GM12875 (cell line): ENCODE measurements at regions not wholly inside any gene's neighbourhood (a gene's known extent, or its start where the extent isn't known, plus 50 kb on each side); places are given as distances from the start of the nearest gene placed in this dataset.

Experiments used
- H3K4me3 ChIP-seq: one replicate; pipeline ENCODE4 v1.5.1; 2011; ENCODE audit warnings: low read depth, low read length, control low read depth
- CTCF ChIP-seq: IDR thresholded peaks from 2 replicates; pipeline ENCODE4 v1.5.1; 2011; ENCODE audit warnings: low read depth, mild to moderate bottlenecking, control low read depth, inconsistent platforms, low read length, moderate library complexity, borderline replicate concordance; ENCODE audit not compliant: insufficient read depth

- H3K4me3 ChIP-seq = no peak overlapping the region
- no peak for TF ChIP-seq CTCF
These were observed 195.9 kb downstream of the TMEM38B start for GRCh38 chr9:105890046-105890822.

- no peak overlapping the region for H3K4me3 ChIP-seq
- no peak for TF ChIP-seq CTCF
These were observed 205.8 kb downstream of the TMEM38B start for GRCh38 chr9:105900123-105900522.

- TF ChIP-seq CTCF = peak; percentile 76
- no peak overlapping the region for H3K4me3 ChIP-seq
These were observed 207.3 kb downstream of the TMEM38B start for GRCh38 chr9:105901514-105902109.

- H3K4me3 ChIP-seq = no peak overlapping the region
- TF ChIP-seq CTCF = no peak
These were observed 213.7 kb downstream of the TMEM38B start for GRCh38 chr9:105908069-105908468.

GRCh38 chr9:105911104-105911911 lies 217.0 kb downstream of the TMEM38B start:
- TF ChIP-seq CTCF = no peak

GRCh38 chr9:105912157-105912862 lies 218.0 kb downstream of the TMEM38B start:
- TF ChIP-seq CTCF = no peak
- no peak overlapping the region for H3K4me3 ChIP-seq

More at GRCh38 chr9:105911104-105911911, 217.0 kb downstream of the TMEM38B start:
- H3K4me3 ChIP-seq = no peak overlapping the region
